Prostate gland (tissue), 2 donors: ENCODE measurements at regions not wholly inside any gene's neighbourhood (a gene's known extent, or its start where the extent isn't known, plus 50 kb on each side); places are given as distances from the start of the nearest gene placed in this dataset.
"Not testable (repeated sequence)": the region's sequence is repeated elsewhere in the genome, so short reads cannot be mapped to it uniquely, and the experiment has no call there.

Experiments used
- DNase-seq: peaks from one replicate; pipeline ENCODE4 v3.0.0-alpha.2; 2019; ENCODE audit warnings: low spot score
- H3K27ac ChIP-seq, 2 donors: fragments of 200-600 bp; sonication (generic); 2 replicates each; pipeline ENCODE4 v1.5.1; 2017 to 2019
- H3K27me3 ChIP-seq: fragments of 200-600 bp; sonication (generic); replicated peaks from 2 replicates; pipeline ENCODE4 v1.5.1; 2019; ENCODE audit not compliant: insufficient read depth
- H3K36me3 ChIP-seq, 2 donors: fragments of 200-600 bp; sonication (generic); 1 replicate in 1 of 2; 2 replicates in 1 of 2; pipeline versions ENCODE4 v1.5.1 to v1.8.1; 2017 to 2019
- H3K4me1 ChIP-seq: fragments of 200-600 bp; sonication (generic); replicated peaks from 2 replicates; pipeline ENCODE4 v1.5.1; 2019
- H3K4me3 ChIP-seq, 2 donors: fragments of 200-600 bp; sonication (generic); 2 replicates each; pipeline ENCODE4 v1.5.1; 2017 to 2019
- H3K9me3 ChIP-seq: fragments of 200-600 bp; sonication (generic); 2 replicates; pipeline ENCODE4 v1.5.1; 2017
- POLR2A ChIP-seq: fragments of 450-650 bp; IDR thresholded peaks from one replicate; pipeline ENCODE4 v1.6.1; 2016; ENCODE audit warnings: antibody characterized with exemption, mild to moderate bottlenecking
- POLR2AphosphoS5 ChIP-seq: sonication (generic); formaldehyde crosslinking; IDR thresholded peaks from one replicate; pipeline ENCODE4 v1.6.1; 2017; ENCODE audit warnings: antibody characterized with exemption
- WGBS: methylation state at CpG from one replicate; pipeline ENCODE4 v1.1.5; 2018; 5-methylcytosine and 5-hydroxymethylcytosine counted together
- intact Hi-C: fragments of 100-400 bp; cut with DNase I; formaldehyde crosslinking; loops from one replicate; pipeline ENCODE4 v1.14.2; 2022
- TF ChIP-seq, protein P1 (sequence below), 4 experiments: fragments of 200-600 bp in 2 of 4; fragments of 450-650 bp in 2 of 4; sonication (generic) in 2 of 4; IDR thresholded peaks; 1 replicate in 3 of 4; 2 replicates in 1 of 4; pipeline ENCODE4 v1.5.1; 2016 to 2019; ENCODE audit warnings: antibody characterized with exemption in 4 of 4, mild to moderate bottlenecking in 2 of 4, moderate library complexity in 2 of 4

DNA sequence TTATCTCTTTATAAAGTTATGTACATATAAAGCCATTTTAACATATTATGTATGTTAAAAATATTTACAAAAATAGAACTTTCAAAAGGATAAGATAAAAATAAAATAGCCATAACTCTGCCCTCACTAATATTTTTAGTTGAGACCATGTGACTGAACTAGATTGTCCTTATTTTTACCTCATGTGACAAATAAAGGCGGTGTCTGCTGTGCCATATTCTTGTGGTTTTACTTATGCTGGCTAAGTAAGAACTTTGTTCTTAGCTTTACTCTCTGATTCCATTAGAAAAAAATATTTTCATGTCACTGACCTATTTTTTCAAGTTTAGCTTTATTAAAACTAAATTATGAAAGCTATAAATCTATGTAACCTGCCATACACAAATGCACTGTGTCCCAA is 135.6 kb upstream of the TSC22D1 start:
- H3K36me3 ChIP-seq = no peaks in the 10 kb centered on the region
- no peaks in the 10 kb centered on the region for H3K9me3 ChIP-seq
- intact Hi-C loops = no loop called here
- no peak for DNase-seq
- no peak overlapping the region for H3K27ac ChIP-seq
- 94% methylated on average over 1 of the region's 1 CpG for whole genome bisulfite sequencing
- TF ChIP-seq POLR2AphosphoS5 = no peak
- TF ChIP-seq POLR2A = no peak
- TF ChIP-seq, protein P1, sequence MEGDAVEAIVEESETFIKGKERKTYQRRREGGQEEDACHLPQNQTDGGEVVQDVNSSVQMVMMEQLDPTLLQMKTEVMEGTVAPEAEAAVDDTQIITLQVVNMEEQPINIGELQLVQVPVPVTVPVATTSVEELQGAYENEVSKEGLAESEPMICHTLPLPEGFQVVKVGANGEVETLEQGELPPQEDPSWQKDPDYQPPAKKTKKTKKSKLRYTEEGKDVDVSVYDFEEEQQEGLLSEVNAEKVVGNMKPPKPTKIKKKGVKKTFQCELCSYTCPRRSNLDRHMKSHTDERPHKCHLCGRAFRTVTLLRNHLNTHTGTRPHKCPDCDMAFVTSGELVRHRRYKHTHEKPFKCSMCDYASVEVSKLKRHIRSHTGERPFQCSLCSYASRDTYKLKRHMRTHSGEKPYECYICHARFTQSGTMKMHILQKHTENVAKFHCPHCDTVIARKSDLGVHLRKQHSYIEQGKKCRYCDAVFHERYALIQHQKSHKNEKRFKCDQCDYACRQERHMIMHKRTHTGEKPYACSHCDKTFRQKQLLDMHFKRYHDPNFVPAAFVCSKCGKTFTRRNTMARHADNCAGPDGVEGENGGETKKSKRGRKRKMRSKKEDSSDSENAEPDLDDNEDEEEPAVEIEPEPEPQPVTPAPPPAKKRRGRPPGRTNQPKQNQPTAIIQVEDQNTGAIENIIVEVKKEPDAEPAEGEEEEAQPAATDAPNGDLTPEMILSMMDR (IDR thresholded peaks at IDR 0.05) = no peak
- no peak overlapping the region for H3K4me3 ChIP-seq
- no peaks in the 10 kb centered on the region for H3K4me1 ChIP-seq
- no peaks in the 10 kb centered on the region for H3K27me3 ChIP-seq

DNA sequence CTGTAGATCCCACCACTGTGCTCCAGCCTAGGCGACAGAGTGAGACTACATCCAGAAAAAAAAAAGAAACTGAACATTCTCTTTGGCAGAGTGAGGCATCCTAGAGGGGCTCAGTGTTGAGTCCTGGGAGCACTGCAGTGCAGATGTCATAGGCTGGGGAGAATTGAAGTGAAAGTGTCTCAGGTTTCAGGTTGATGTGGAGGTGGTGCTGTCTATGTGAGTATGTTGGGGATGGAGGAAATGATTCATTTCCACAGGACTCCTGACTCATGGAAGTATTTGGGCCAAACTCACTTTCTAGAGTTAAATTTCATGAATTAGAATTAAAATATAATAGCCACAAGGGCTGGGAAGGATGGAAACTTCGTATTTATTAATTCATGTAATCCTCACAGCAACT is 134.4 kb upstream of the TSC22D1 start:
- TF ChIP-seq POLR2A (no peak), POLR2AphosphoS5 (no peak)
- TF ChIP-seq, protein P1 (IDR thresholded peaks at IDR 0.05) = no peak
- 84% methylated on average over 2 of the region's 2 CpGs for WGBS
- no peaks in the 10 kb centered on the region for H3K36me3 ChIP-seq
- no peak overlapping the region for H3K27ac ChIP-seq
- no peak overlapping the region for H3K4me3 ChIP-seq
- intact Hi-C loops = no loop called here
- DNase-seq = no peak
- no peaks in the 10 kb centered on the region for H3K9me3 ChIP-seq
- H3K27me3 ChIP-seq = no peaks in the 10 kb centered on the region
- H3K4me1 ChIP-seq = no peaks in the 10 kb centered on the region

DNA sequence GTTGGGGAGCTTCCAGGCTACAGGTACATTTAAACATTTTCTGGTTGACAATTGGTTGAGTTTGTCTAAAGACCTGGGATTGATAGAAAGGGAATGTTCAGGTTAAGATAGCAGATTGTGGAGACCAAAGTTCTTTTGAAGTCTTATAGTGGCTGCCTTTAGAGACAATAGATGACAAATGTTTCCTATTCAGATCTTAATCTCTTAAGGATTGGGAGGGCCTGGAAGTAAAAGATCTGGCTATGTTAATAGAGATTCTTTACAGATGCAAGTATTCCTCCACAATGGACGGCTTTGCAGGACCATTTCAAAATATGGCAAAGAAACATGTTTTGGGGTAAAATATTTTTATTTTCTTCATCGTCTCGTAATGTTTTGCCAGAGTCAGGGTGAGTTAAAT is 128.7 kb upstream of the TSC22D1 start:
- H3K27ac ChIP-seq, H3K27me3 ChIP-seq, intact Hi-C loops, H3K36me3 ChIP-seq, DNase-seq, H3K9me3 ChIP-seq, H3K4me3 ChIP-seq, H3K4me1 ChIP-seq: not testable (repeated sequence)
- WGBS = 53% methylated on average over 3 of the region's 3 CpGs

- H3K36me3 ChIP-seq = no peaks in the 10 kb centered on the region
- intact Hi-C loops = no loop called here
- no peaks in the 10 kb centered on the region for H3K27me3 ChIP-seq
- WGBS = 92% methylated on average over 3 of the region's 3 CpGs
- no peaks in the 10 kb centered on the region for H3K4me1 ChIP-seq
- TF ChIP-seq POLR2A (no peak), POLR2AphosphoS5 (no peak)
- TF ChIP-seq, protein P1 (IDR thresholded peaks at IDR 0.05) = no peak
- no peak overlapping the region for H3K27ac ChIP-seq
- no peaks in the 10 kb centered on the region for H3K9me3 ChIP-seq
- DNase-seq = no peak
- no peak overlapping the region for H3K4me3 ChIP-seq
These were observed 127.2 kb upstream of the TSC22D1 start for GRCh38 chr13:44703371-44703770.

GRCh38 chr13:44698066-44698465 is 121.9 kb upstream of the TSC22D1 start:
- Histone ChIP-seq H3K27ac (no peak overlapping the region), H3K36me3 (no peaks in the 10 kb centered on the region), H3K27me3 (no peaks in the 10 kb centered on the region), H3K4me3 (no peak overlapping the region), H3K4me1 (no peaks in the 10 kb centered on the region), H3K9me3 (no peaks in the 10 kb centered on the region)
- no peak for DNase-seq
- WGBS = 65% methylated on average over 7 of the region's 7 CpGs
- no peak for TF ChIP-seq POLR2AphosphoS5
- no peak for TF ChIP-seq POLR2A
- TF ChIP-seq, protein P1 (IDR thresholded peaks at IDR 0.05) = no peak
- intact Hi-C loops = no loop called here
